NCI-H2227 (cell line): ENCODE measurements at regions not wholly inside any gene's neighbourhood (a gene's known extent, or its start where the extent isn't known, plus 50 kb on each side); places are given as distances from the start of the nearest gene placed in this dataset.

ENCODE experiments used
- DNase-seq: peaks from one replicate; lab custom pipeline; 2025; ENCODE audit not compliant: unreplicated experiment; lab: John Stamatoyannopoulos, UW

GRCh38 chr16:86134802-86135461, 236.0 kb downstream of the IRF8 start:
- no peak for DNase-seq

GRCh38 chr16:86137359-86137758, 238.4 kb downstream of the IRF8 start:
- DNase-seq: no peak

GRCh38 chr16:86138121-86139085, 239.4 kb downstream of the IRF8 start:
- DNase-seq: no peak

GRCh38 chr16:86142801-86143236, 243.9 kb downstream of the IRF8 start:
- no peak for DNase-seq

- no peak for DNase-seq
These were observed 244.7 kb downstream of the IRF8 start for GRCh38 chr16:86143666-86144065.

GRCh38 chr16:86145669-86146068, 246.7 kb downstream of the IRF8 start:
- no peak for DNase-seq

- no peak for DNase-seq
These were observed 251.8 kb downstream of the IRF8 start for GRCh38 chr16:86150641-86151238.

- DNase-seq: no peak
These were observed 252.4 kb downstream of the IRF8 start for GRCh38 chr16:86151239-86151851.

- no peak for DNase-seq
These were observed 257.2 kb downstream of the IRF8 start for GRCh38 chr16:86156155-86156554.

GRCh38 chr16:86157616-86158247, 258.8 kb downstream of the IRF8 start:
- DNase-seq: no peak

GRCh38 chr16:86158688-86159360, 259.9 kb downstream of the IRF8 start:
- DNase-seq: no peak

- DNase-seq: no peak
These were observed 266.5 kb downstream of the IRF8 start for GRCh38 chr16:86165479-86165878.

- DNase-seq: no peak
These were observed 267.5 kb downstream of the IRF8 start for GRCh38 chr16:86166414-86166813.

GRCh38 chr16:86167061-86167460, 268.1 kb downstream of the IRF8 start:
- no peak for DNase-seq

- no peak for DNase-seq
These were observed 271.8 kb downstream of the IRF8 start for GRCh38 chr16:86170720-86171119.

GRCh38 chr16:86171329-86171728, 272.4 kb downstream of the IRF8 start:
- DNase-seq: no peak

- DNase-seq: no peak
These were observed 276.9 kb downstream of the IRF8 start for GRCh38 chr16:86175816-86176215.

- no peak for DNase-seq
These were observed 277.5 kb downstream of the IRF8 start for GRCh38 chr16:86176462-86176861.

GRCh38 chr16:86180244-86180643, 281.3 kb downstream of the IRF8 start:
- DNase-seq: no peak

GRCh38 chr16:86180780-86181179, 281.8 kb downstream of the IRF8 start:
- no peak for DNase-seq
